ENCODE measurements at regions not wholly inside any gene's neighbourhood (a gene's known extent, or its start where the extent isn't known, plus 50 kb on each side); places are given as distances from the start of the nearest gene placed in this dataset.

- no peak for TF ChIP-seq CTCF (IDR thresholded peaks at IDR 0.05; ENCODE audit: low read depth, low read length, missing control alignments)
- no peak for DNase-seq (ENCODE audit: low read depth)
- no peak overlapping the region for H3K4me3 ChIP-seq (ENCODE audit: low read depth, low read length)
- in situ Hi-C loops (cut with HindIII; ENCODE audit: low sequenced_read_pairs) = no loop called here
These were observed 103.8 kb upstream of the BLID start for GRCh38 chr11:122219791-122220190.

GRCh38 chr11:122215244-122215992 is 99.4 kb upstream of the BLID start:
- H3K4me3 ChIP-seq (ENCODE audit: low read depth, low read length) = no peak overlapping the region
- in situ Hi-C loops (cut with HindIII; ENCODE audit: low sequenced_read_pairs) = no loop called here
- TF ChIP-seq CTCF (IDR thresholded peaks at IDR 0.05; ENCODE audit: low read depth, low read length, missing control alignments) = peak; percentile 96
- DNase-seq (ENCODE audit: low read depth) = peak; percentile 68

GRCh38 chr11:122214567-122214966 is 98.6 kb upstream of the BLID start:
- in situ Hi-C loops (cut with HindIII; ENCODE audit: low sequenced_read_pairs) = no loop called here
- H3K4me3 ChIP-seq (ENCODE audit: low read depth, low read length) = no peak overlapping the region
- no peak for DNase-seq (ENCODE audit: low read depth)
- no peak for TF ChIP-seq CTCF (IDR thresholded peaks at IDR 0.05; ENCODE audit: low read depth, low read length, missing control alignments)

GRCh38 chr11:122214080-122214479 is 98.1 kb upstream of the BLID start:
- in situ Hi-C loops (cut with HindIII; ENCODE audit: low sequenced_read_pairs) = no loop called here
- no peak for TF ChIP-seq CTCF (IDR thresholded peaks at IDR 0.05; ENCODE audit: low read depth, low read length, missing control alignments)

GRCh38 chr11:122213171-122213570 is 97.2 kb upstream of the BLID start:
- no peak for DNase-seq (ENCODE audit: low read depth)
- in situ Hi-C loops (cut with HindIII; ENCODE audit: low sequenced_read_pairs) = no loop called here
- no peak for TF ChIP-seq CTCF (IDR thresholded peaks at IDR 0.05; ENCODE audit: low read depth, low read length, missing control alignments)
- no peak overlapping the region for H3K4me3 ChIP-seq (ENCODE audit: low read depth, low read length)

More at GRCh38 chr11:122214080-122214479, 98.1 kb upstream of the BLID start:
- H3K4me3 ChIP-seq (ENCODE audit: low read depth, low read length) = no peak overlapping the region
- DNase-seq (ENCODE audit: low read depth) = no peak

GRCh38 chr11:122210367-122210997 is 94.5 kb upstream of the BLID start:
- in situ Hi-C loops (cut with HindIII; ENCODE audit: low sequenced_read_pairs) = no loop called here
- no peak for DNase-seq (ENCODE audit: low read depth)
- no peak overlapping the region for H3K4me3 ChIP-seq (ENCODE audit: low read depth, low read length)
- TF ChIP-seq CTCF (IDR thresholded peaks at IDR 0.05; ENCODE audit: low read depth, low read length, missing control alignments) = no peak

Data from astrocyte of the cerebellum (primary cell).